ENCODE measurements at regions not wholly inside any gene's neighbourhood (a gene's known extent, or its start where the extent isn't known, plus 50 kb on each side); places are given as distances from the start of the nearest gene placed in this dataset.
"Not testable (repeated sequence)": the region's sequence is repeated elsewhere in the genome, so short reads cannot be mapped to it uniquely, and the experiment has no call there.

DNA sequence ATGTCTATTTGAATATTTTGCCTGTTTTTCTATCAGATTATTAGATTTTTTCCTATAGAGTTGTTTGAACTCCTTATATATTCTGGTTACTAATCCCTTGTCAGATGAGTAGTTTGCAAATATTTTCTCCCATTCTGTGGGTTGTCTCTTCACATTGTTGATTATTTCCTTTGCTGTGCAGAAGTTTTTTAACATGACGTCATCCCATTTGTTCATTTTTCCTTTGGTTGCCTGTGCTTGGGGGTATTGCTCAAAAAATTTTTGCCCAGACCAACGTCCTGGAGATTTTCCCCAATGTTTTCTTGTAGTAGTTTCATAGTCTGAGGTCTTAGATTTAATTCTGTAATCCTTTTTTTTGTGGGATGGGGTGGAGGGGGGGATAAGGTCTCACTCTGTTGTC is 168.7 kb upstream of the NFIA start:
- not testable (repeated sequence) for DNase-seq

DNA sequence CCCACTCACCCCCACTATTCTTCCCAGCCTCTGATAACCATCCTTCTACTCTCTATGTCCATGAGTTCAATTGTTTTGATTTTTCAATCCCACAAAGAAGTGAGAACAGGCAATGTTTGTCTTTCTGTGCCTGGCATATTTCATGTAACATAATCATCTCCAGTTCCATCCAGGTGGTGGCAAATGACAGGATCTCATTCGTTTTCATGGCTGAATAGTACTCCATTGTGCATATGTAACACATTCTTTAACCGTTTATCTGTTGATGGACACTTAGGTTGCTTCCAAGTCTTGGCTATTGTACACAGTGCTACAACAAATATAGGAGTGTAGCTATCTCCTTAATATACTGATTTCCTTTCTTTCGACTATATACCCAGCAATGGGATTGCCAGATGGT is 169.3 kb upstream of the NFIA start:
- no peak for DNase-seq

GRCh38 chr1:60911966-60912697 is 170.2 kb upstream of the NFIA start:
- no peak for DNase-seq

- DNase-seq, result no peak
Observed at GRCh38 chr1:60908159-60908558, 174.2 kb upstream of the NFIA start.

DNA sequence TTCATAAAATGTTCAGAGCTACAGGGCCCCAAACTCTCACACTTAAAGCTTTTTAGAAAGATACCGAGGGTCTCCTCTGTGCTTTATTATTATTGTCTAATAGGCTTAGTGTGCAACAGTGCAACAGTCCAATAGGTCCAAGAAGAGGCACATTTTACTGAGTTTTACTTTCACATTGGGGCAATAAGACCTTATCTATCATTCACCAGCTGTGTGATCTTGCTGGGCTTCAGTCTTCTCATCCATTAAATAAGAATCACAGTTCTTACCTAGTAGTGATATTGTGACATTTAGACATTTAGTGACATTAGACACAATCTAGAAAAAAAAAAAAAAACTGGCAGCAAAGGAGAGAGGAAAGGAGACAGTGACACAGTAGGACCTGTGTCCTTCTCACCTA is 175.8 kb upstream of the NFIA start:
- no peak for DNase-seq

GRCh38 chr1:60906039-60906438 is 176.3 kb upstream of the NFIA start:
- no peak for DNase-seq

- DNase-seq, result no peak
Observed at GRCh38 chr1:60904099-60904851, 178.1 kb upstream of the NFIA start.

- no peak for DNase-seq
Observed at GRCh38 chr1:60903591-60903990, 178.8 kb upstream of the NFIA start.

DNA sequence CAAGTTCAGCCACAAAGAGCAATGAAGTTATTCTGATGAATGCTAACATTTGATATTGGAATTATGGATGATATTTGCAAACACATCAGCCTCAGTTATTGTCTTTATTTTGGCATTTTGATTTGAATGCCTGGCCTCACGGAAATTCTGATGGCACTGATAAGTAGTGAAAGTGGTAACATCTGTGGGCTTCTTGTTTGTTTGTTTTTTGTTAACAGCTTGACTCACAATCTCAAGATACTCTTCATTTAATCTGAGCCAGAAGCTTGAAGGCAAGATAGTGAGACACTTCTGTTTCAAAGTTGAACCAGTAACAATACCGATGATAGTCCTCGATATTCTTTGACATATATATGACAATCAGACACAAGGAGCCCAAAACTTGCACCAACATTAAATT is 182.9 kb upstream of the NFIA start:
- DNase-seq, result no peak

DNA sequence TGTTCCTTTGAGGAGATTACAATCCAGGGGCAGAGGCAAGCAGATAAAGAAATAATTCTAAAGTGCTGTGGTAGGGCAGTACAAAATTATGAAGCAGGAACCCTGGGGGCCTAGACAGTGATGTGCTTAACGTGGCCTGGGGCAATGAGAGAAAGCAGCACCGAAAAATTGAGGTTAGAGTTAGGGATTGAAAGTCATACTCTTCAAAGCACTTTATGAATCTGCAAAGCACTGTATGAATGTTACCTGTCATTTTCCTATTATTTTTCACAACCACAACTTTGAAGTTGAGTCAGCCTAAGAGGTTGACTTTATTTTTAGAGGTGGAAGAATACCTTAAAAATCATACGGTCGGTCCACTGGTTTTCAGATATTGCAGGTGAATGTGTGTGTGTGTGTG is 183.4 kb upstream of the NFIA start:
- no peak for DNase-seq

- DNase-seq, result no peak
Observed at GRCh38 chr1:60898413-60898812, 183.9 kb upstream of the NFIA start.

- no peak for DNase-seq
Observed at GRCh38 chr1:60896701-60897363, 185.5 kb upstream of the NFIA start.

DNA sequence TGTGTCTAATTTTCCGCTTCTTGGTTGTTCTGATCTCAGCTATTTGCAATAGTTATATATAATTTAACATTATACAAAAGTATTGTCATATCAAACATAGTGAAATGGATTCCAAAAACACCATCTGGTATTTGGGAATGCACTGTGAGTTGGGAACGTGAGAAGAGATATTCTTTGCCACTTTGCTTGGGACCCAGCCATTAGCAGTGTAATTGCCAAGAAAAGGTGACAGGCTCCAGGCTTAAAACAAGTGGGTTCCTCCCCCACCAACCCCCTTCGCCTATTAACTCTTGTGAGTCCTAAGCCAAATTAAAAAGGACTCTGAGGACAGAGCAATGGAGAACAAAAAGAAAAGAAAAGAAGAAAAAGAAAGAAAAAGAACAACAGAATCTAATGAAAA is 186.7 kb upstream of the NFIA start:
- no peak for DNase-seq

GRCh38 chr1:60895252-60895651 is 187.1 kb upstream of the NFIA start:
- no peak for DNase-seq

- DNase-seq, result no peak
Observed at GRCh38 chr1:60894741-60895140, 187.6 kb upstream of the NFIA start.

- DNase-seq, result no peak
Observed at GRCh38 chr1:60894130-60894529, 188.2 kb upstream of the NFIA start.

DNA sequence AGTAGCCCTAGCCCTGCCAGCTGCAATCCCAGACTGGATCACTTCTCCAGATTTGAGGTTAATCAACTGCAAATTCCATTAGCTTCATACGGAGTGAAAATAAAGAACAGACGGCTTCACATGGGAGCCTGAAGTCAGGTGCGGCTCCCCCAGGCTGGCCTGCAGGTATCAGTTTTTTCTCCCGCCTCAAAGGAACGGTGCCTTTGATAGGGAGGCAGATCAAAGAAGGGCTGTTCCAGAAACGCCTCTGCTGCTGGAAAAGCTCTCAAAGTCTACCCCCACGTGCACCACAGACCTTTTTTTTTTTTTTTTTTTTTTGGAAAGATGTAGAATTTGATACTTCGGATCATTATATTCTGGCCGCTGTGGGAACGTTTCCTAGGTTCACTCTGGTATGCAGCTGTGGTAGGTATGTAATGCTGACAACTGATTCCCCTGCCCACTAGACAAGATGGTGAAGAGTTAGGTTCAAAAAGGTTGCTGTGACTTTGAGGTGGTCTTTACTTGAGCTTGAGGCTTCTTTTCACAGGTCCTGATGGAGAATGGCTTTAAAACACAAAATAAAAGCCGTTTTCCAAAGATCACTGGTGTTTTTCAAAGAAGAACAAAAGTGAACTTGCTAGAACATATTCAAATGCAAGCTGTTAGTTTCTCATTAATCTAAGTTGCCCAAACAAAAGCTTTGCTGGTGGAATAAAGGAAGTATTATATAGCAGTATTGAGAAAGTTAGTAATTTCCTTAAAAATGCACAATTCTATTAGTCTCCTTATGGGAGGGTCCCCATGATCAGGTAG is 189.0 kb upstream of the NFIA start:
- DNase-seq, result no peak

DNA sequence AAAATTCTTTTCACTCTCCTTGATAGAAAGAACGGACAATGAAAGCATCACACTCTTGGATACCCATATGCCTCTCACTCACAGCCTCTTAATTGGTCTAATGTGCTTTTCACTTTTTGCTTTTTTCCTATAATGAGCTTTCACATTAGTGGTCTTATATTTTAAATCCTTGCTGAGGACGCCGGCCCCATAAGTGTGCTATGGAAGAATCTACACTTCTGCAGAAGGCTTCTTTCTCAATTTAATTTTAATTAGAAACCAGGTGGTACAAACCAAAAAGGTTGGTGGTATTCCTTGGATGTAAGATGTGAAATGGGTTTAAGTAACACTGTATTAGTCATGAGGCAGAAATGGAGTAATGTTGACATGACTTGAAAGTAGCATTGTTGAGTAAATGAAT is 190.6 kb upstream of the NFIA start:
- DNase-seq, result no peak

DNA sequence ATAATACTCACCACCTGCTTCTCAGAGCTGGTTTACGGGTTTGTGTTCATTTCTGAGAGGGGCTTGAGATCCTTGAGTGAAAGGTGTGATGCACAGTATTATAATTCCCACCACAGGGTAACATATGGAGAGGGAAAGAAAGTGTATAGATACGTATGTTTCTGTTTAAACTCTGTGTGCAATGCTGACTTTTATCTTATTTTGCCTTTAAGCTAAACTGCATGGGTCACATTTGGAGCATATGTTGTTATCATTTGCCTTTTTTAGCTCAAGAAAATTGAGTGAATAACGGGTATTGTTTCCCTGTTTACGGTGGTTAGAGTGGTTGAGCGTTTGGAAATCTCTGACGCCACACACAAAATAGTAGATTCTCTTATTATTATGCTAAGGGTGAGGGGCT is 191.1 kb upstream of the NFIA start:
- DNase-seq, result no peak

DNA sequence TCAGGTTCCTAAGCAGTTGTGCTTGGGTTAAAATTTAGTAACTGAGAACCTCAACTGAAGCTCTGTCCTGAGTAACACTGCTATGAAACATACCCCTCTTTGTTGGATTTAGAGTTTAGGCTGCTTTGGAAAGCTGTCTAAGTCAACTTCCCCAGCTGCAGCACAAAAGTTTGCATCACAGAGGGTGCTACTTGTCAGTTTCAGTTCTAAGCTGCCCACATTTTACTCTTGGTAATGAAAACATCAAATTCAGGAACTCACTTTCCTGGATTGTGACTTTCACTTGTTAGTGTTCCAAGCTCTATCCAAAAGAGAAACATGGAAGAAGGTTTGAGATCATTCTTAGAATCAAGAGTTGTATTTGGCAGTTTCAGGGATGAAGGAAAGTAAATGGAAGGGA is 191.7 kb upstream of the NFIA start:
- no peak for DNase-seq

- DNase-seq, result no peak
Observed at GRCh38 chr1:60889709-60890108, 192.7 kb upstream of the NFIA start.

GRCh38 chr1:60888126-60888525 is 194.2 kb upstream of the NFIA start:
- DNase-seq, result no peak

- no peak for DNase-seq
Observed at GRCh38 chr1:60886793-60887331, 195.5 kb upstream of the NFIA start.

Measured in CD4-positive, alpha-beta T cell treated with Interleukin-1 beta for 1 hour (primary cell).